GM20431 (cell line): ENCODE measurements at regions not wholly inside any gene's neighbourhood (a gene's known extent, or its start where the extent isn't known, plus 50 kb on each side); places are given as distances from the start of the nearest gene placed in this dataset.

Source experiments
- in situ Hi-C: fragments of 300-500 bp; cut with MseI, MboI; formaldehyde crosslinking; loops from one replicate; pipeline ENCODE4 v1.15.0; 2020; ENCODE audit warnings: low sequenced_read_pairs; ENCODE audit not compliant: unreplicated experiment

- in situ Hi-C loops, result no loop called here
Observed at GRCh38 chr7:67723591-67723990, 727.0 kb downstream of the TYW1 start.

- in situ Hi-C loops, result no loop called here
Observed at GRCh38 chr7:67724435-67724834, 727.8 kb downstream of the TYW1 start.

- in situ Hi-C loops, result no loop called here
Observed at GRCh38 chr7:67724955-67725354, 728.3 kb downstream of the TYW1 start.

GRCh38 chr7:67725423-67725822 lies 728.8 kb downstream of the TYW1 start:
- in situ Hi-C loops, result no loop called here

GRCh38 chr7:67729771-67730170 lies 733.1 kb downstream of the TYW1 start:
- in situ Hi-C loops, result no loop called here

GRCh38 chr7:67731704-67732103 lies 735.1 kb downstream of the TYW1 start:
- in situ Hi-C loops, result no loop called here

- in situ Hi-C loops, result no loop called here
Observed at GRCh38 chr7:67732898-67733297, 736.3 kb downstream of the TYW1 start.

GRCh38 chr7:67738145-67738544 lies 741.5 kb downstream of the TYW1 start:
- in situ Hi-C loops, result no loop called here

GRCh38 chr7:67738958-67739357 lies 742.3 kb downstream of the TYW1 start:
- in situ Hi-C loops, result no loop called here

- in situ Hi-C loops, result no loop called here
Observed at GRCh38 chr7:67743501-67743900, 746.9 kb downstream of the TYW1 start.

GRCh38 chr7:67752227-67752626 lies 755.6 kb downstream of the TYW1 start:
- in situ Hi-C loops, result no loop called here

GRCh38 chr7:67753891-67754290 lies 757.3 kb downstream of the TYW1 start:
- in situ Hi-C loops, result no loop called here

GRCh38 chr7:67754651-67755050 lies 758.0 kb downstream of the TYW1 start:
- in situ Hi-C loops, result no loop called here

- in situ Hi-C loops, result no loop called here
Observed at GRCh38 chr7:67758551-67758950, 761.9 kb downstream of the TYW1 start.

- in situ Hi-C loops, result no loop called here
Observed at GRCh38 chr7:67760971-67761370, 764.3 kb downstream of the TYW1 start.

- in situ Hi-C loops, result no loop called here
Observed at GRCh38 chr7:67762516-67762915, 765.9 kb downstream of the TYW1 start.

- in situ Hi-C loops, result no loop called here
Observed at GRCh38 chr7:67764289-67764688, 767.7 kb downstream of the TYW1 start.

GRCh38 chr7:67765481-67766175 lies 769.0 kb downstream of the TYW1 start:
- in situ Hi-C loops, result no loop called here

- in situ Hi-C loops, result no loop called here
Observed at GRCh38 chr7:67766906-67767410, 770.3 kb downstream of the TYW1 start.

GRCh38 chr7:67771846-67772605 lies 775.4 kb downstream of the TYW1 start:
- in situ Hi-C loops, result no loop called here

- in situ Hi-C loops, result no loop called here
Observed at GRCh38 chr7:67773081-67773480, 776.4 kb downstream of the TYW1 start.
